ENCODE measurements at regions not wholly inside any gene's neighbourhood (a gene's known extent, or its start where the extent isn't known, plus 50 kb on each side); places are given as distances from the start of the nearest gene placed in this dataset.

DNA sequence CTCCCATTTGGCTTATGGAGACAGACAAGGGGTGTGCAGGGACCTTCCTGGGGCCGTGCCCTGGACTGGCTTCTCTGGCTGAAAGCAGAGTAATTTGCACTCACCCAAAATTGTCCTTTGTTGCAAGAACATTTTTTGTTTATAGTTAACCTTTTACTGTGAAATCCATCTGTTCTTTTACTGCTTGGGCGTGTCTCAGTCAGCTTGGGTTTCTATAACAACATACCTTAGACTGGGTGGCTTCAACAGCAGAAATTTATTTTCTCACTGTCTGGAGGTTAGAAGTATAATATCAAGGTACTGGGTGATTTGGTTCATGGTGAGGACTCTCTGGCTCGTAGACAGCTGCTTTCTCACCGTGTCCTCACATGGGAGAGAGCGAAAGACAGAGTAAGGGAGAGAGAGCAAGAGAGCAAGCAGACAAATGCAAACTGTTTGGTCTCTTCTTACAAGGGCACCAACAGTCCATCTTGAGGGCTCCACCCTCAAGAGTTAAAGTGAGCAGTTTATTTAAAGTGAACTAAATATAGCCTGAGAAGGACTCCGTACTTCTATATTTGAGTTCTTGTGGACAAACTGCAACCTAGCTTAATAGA is 131.0 kb upstream of the NPY start:
- no peak for TF ChIP-seq EZH2 (IDR thresholded peaks at IDR 0.05; ENCODE audit: low read length)
- TF ChIP-seq, protein P1, sequence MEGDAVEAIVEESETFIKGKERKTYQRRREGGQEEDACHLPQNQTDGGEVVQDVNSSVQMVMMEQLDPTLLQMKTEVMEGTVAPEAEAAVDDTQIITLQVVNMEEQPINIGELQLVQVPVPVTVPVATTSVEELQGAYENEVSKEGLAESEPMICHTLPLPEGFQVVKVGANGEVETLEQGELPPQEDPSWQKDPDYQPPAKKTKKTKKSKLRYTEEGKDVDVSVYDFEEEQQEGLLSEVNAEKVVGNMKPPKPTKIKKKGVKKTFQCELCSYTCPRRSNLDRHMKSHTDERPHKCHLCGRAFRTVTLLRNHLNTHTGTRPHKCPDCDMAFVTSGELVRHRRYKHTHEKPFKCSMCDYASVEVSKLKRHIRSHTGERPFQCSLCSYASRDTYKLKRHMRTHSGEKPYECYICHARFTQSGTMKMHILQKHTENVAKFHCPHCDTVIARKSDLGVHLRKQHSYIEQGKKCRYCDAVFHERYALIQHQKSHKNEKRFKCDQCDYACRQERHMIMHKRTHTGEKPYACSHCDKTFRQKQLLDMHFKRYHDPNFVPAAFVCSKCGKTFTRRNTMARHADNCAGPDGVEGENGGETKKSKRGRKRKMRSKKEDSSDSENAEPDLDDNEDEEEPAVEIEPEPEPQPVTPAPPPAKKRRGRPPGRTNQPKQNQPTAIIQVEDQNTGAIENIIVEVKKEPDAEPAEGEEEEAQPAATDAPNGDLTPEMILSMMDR (optimal IDR thresholded peaks at IDR 0.05 in 1 of 3, IDR thresholded peaks at IDR 0.05 in 1 of 3, conservative IDR thresholded peaks at IDR 0.05 in 1 of 3; ENCODE audit: extremely low read depth in 1 of 3, insufficient read depth in 2 of 3, low read length in 3 of 3): no peak
